ENCODE measurements at regions not wholly inside any gene's neighbourhood (a gene's known extent, or its start where the extent isn't known, plus 50 kb on each side); places are given as distances from the start of the nearest gene placed in this dataset.

GRCh38 chr13:108026680-108027410 lies 188.5 kb downstream of the LIG4 start:
- no peak overlapping the region for H3K9ac ChIP-seq (ENCODE audit: low read length)
- Mint-ChIP-seq H3K4me1 (ENCODE audit: low read depth, unreplicated experiment) (no peaks in the 10 kb centered on the region), H3K4me3 (ENCODE audit: unreplicated experiment) (no peak overlapping the region), H3K27me3 (ENCODE audit: low read depth, unreplicated experiment) (no peaks in the 10 kb centered on the region), H3K36me3 (ENCODE audit: low read depth, unreplicated experiment) (no peaks in the 10 kb centered on the region), H3K9me3 (ENCODE audit: unreplicated experiment) (no peaks in the 10 kb centered on the region), H3K27ac (ENCODE audit: unreplicated experiment) (no peak overlapping the region)
- H3K9me3 ChIP-seq (ENCODE audit: insufficient read depth, low read depth, low read length): no peaks in the 10 kb centered on the region
- no peak overlapping the region for H3K27ac ChIP-seq (ENCODE audit: low read depth, low read length)
- no peaks in the 10 kb centered on the region for H4K20me1 ChIP-seq (ENCODE audit: insufficient read depth, low read length)
- no peak for DNase-seq (ENCODE audit: low read depth)
- no peaks in the 10 kb centered on the region for H3K79me2 ChIP-seq (ENCODE audit: insufficient read depth, low read length)
- H3K36me3 ChIP-seq (ENCODE audit: insufficient read depth, low read length): no peaks in the 10 kb centered on the region
- TF ChIP-seq EZH2 (IDR thresholded peaks at IDR 0.05; ENCODE audit: insufficient read depth, low read length) (no peak), CTCF (IDR thresholded peaks at IDR 0.05; ENCODE audit: insufficient read depth, low read depth, low read length) (no peak)
- no peak overlapping the region for H3K4me3 ChIP-seq (ENCODE audit: insufficient read depth, low read depth, low read length)
- H3K4me1 ChIP-seq (ENCODE audit: insufficient read depth, low read length): no peaks in the 10 kb centered on the region
- no peak overlapping the region for H2AFZ ChIP-seq (ENCODE audit: low read depth, low read length)
- FAIRE-seq: no peak
- no peak overlapping the region for H3K4me2 ChIP-seq (ENCODE audit: low read length)
- no peaks in the 10 kb centered on the region for H3K27me3 ChIP-seq (ENCODE audit: insufficient read depth, low read length)

GRCh38 chr13:108020027-108020426 lies 195.3 kb downstream of the LIG4 start:
- H4K20me1 ChIP-seq (ENCODE audit: insufficient read depth, low read length): no peaks in the 10 kb centered on the region
- DNase-seq (ENCODE audit: low read depth) (no peak), FAIRE-seq (no peak)
- H3K79me2 ChIP-seq (ENCODE audit: insufficient read depth, low read length): no peaks in the 10 kb centered on the region
- no peak overlapping the region for H2AFZ ChIP-seq (ENCODE audit: low read depth, low read length)
- Mint-ChIP-seq H3K27ac (ENCODE audit: unreplicated experiment) (no peak overlapping the region), H3K9me3 (ENCODE audit: unreplicated experiment) (peaks cover 11% of the 10 kb centered on the region), H3K27me3 (ENCODE audit: low read depth, unreplicated experiment) (no peaks in the 10 kb centered on the region), H3K4me3 (ENCODE audit: unreplicated experiment) (no peak overlapping the region), H3K4me1 (ENCODE audit: low read depth, unreplicated experiment) (no peaks in the 10 kb centered on the region), H3K36me3 (ENCODE audit: low read depth, unreplicated experiment) (no peaks in the 10 kb centered on the region)
- H3K27ac ChIP-seq (ENCODE audit: low read depth, low read length): no peak overlapping the region
- H3K36me3 ChIP-seq (ENCODE audit: insufficient read depth, low read length): no peaks in the 10 kb centered on the region
- H3K4me2 ChIP-seq (ENCODE audit: low read length): no peak overlapping the region
- no peaks in the 10 kb centered on the region for H3K27me3 ChIP-seq (ENCODE audit: insufficient read depth, low read length)
- peaks cover 4% of the 10 kb centered on the region for H3K9me3 ChIP-seq (ENCODE audit: insufficient read depth, low read depth, low read length)
- no peak overlapping the region for H3K9ac ChIP-seq (ENCODE audit: low read length)
- H3K4me3 ChIP-seq (ENCODE audit: insufficient read depth, low read depth, low read length): no peak overlapping the region
- TF ChIP-seq CTCF (IDR thresholded peaks at IDR 0.05; ENCODE audit: insufficient read depth, low read depth, low read length) (no peak), EZH2 (IDR thresholded peaks at IDR 0.05; ENCODE audit: insufficient read depth, low read length) (no peak)
- no peaks in the 10 kb centered on the region for H3K4me1 ChIP-seq (ENCODE audit: insufficient read depth, low read length)

GRCh38 chr13:108018371-108018870 lies 196.9 kb downstream of the LIG4 start:
- Mint-ChIP-seq H3K36me3 (ENCODE audit: low read depth, unreplicated experiment) (no peaks in the 10 kb centered on the region), H3K9me3 (ENCODE audit: unreplicated experiment) (peaks cover 11% of the 10 kb centered on the region)
- FAIRE-seq: no peak

More at GRCh38 chr13:108018371-108018870, 196.9 kb downstream of the LIG4 start:
- no peak overlapping the region for H3K9ac ChIP-seq (ENCODE audit: low read length)
- Mint-ChIP-seq H3K27me3 (ENCODE audit: low read depth, unreplicated experiment) (no peaks in the 10 kb centered on the region), H3K27ac (ENCODE audit: unreplicated experiment) (no peak overlapping the region), H3K4me3 (ENCODE audit: unreplicated experiment) (no peak overlapping the region), H3K4me1 (ENCODE audit: low read depth, unreplicated experiment) (no peaks in the 10 kb centered on the region)
- H3K27ac ChIP-seq (ENCODE audit: low read depth, low read length): no peak overlapping the region
- H3K4me3 ChIP-seq (ENCODE audit: insufficient read depth, low read depth, low read length): no peak overlapping the region
- H3K36me3 ChIP-seq (ENCODE audit: insufficient read depth, low read length): no peaks in the 10 kb centered on the region
- H3K9me3 ChIP-seq (ENCODE audit: insufficient read depth, low read depth, low read length): peaks cover 4% of the 10 kb centered on the region
- no peak for TF ChIP-seq EZH2 (IDR thresholded peaks at IDR 0.05; ENCODE audit: insufficient read depth, low read length)
- TF ChIP-seq CTCF (IDR thresholded peaks at IDR 0.05; ENCODE audit: insufficient read depth, low read depth, low read length): no peak
- no peaks in the 10 kb centered on the region for H3K79me2 ChIP-seq (ENCODE audit: insufficient read depth, low read length)
- no peak overlapping the region for H3K4me2 ChIP-seq (ENCODE audit: low read length)
- no peak overlapping the region for H2AFZ ChIP-seq (ENCODE audit: low read depth, low read length)
- no peak for DNase-seq (ENCODE audit: low read depth)
- H3K27me3 ChIP-seq (ENCODE audit: insufficient read depth, low read length): no peaks in the 10 kb centered on the region
- H3K4me1 ChIP-seq (ENCODE audit: insufficient read depth, low read length): no peaks in the 10 kb centered on the region
- no peaks in the 10 kb centered on the region for H4K20me1 ChIP-seq (ENCODE audit: insufficient read depth, low read length)

Data from astrocyte (in vitro differentiated cells and primary cell).